ENCODE measurements at regions not wholly inside any gene's neighbourhood (a gene's known extent, or its start where the extent isn't known, plus 50 kb on each side); places are given as distances from the start of the nearest gene placed in this dataset.

DNA sequence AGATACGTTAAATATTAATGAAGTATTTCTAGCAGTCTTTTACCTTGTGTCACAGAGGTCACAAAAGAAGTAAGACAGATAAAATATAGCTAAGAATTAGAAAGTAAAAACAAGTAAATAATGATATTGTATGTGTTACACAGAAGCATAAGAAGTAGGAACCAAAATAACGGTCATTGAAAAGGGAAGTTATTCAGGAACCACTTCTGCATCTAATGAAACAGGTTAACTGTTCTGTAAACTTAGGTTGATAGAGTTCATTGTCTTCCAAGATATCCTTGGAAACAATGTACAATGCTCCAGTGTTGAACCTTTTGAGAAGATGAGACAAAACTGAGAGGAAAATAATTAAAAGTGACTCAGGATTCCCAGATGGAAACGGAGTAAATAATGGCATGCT lies 57.1 kb upstream of the CD302 start:
- Histone ChIP-seq H3K4me1 (peaks cover 0 to 11% (median 0%) of the 10 kb centered on the region in 12 donors), H3K27ac (no peak overlapping the region), H3K27me3 (no peaks in the 10 kb centered on the region), H3K36me3 (peaks cover 0 to 3% (median 0%) of the 10 kb centered on the region in 9 donors), H3K9me3 (no peaks in the 10 kb centered on the region), H3K4me3 (no peak overlapping the region)
- WGBS, 4 donors: 75 to 81% (median 81%) methylated on average over 3 of the region's 3 CpGs
- ATAC-seq (no peak), DNase-seq (no peak)
- no peak for TF ChIP-seq POLR2A (IDR thresholded peaks at IDR 0.05)
- TF ChIP-seq, protein P1, sequence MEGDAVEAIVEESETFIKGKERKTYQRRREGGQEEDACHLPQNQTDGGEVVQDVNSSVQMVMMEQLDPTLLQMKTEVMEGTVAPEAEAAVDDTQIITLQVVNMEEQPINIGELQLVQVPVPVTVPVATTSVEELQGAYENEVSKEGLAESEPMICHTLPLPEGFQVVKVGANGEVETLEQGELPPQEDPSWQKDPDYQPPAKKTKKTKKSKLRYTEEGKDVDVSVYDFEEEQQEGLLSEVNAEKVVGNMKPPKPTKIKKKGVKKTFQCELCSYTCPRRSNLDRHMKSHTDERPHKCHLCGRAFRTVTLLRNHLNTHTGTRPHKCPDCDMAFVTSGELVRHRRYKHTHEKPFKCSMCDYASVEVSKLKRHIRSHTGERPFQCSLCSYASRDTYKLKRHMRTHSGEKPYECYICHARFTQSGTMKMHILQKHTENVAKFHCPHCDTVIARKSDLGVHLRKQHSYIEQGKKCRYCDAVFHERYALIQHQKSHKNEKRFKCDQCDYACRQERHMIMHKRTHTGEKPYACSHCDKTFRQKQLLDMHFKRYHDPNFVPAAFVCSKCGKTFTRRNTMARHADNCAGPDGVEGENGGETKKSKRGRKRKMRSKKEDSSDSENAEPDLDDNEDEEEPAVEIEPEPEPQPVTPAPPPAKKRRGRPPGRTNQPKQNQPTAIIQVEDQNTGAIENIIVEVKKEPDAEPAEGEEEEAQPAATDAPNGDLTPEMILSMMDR (IDR thresholded peaks at IDR 0.05): no peak
- intact Hi-C loops (cut with DNase I): no loop called here

DNA sequence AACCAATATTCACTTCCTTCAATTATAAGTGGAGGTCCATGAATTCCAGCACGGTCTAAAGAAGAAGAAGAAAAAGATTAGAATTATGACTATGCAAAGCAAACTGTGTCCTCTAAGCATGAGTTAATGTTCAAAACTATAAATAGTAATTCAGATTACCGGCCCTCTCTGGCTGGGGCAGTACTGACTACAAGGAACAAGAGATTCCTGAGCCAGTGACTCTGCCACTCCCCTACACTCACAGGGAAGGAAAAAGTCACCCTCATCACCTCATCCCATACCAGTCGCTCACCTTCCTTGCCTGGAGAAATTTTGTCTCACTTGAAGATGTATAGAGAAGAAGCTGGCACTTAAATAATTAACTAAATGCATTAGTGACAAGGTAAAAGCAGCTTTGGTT lies 56.5 kb upstream of the CD302 start:
- Histone ChIP-seq H3K4me3 (no peak overlapping the region), H3K27me3 (no peaks in the 10 kb centered on the region), H3K9me3 (no peaks in the 10 kb centered on the region), H3K27ac (no peak overlapping the region), H3K4me1 (peaks cover 0 to 11% (median 0%) of the 10 kb centered on the region in 12 donors), H3K36me3 (peaks cover 0 to 3% (median 0%) of the 10 kb centered on the region in 9 donors)
- peak; percentile 84 to 92 (median 88) for ATAC-seq
- TF ChIP-seq POLR2A (IDR thresholded peaks at IDR 0.05): no peak
- TF ChIP-seq, protein P1 (IDR thresholded peaks at IDR 0.05): no peak
- intact Hi-C loops (cut with DNase I): no loop called here
- 40 to 49% (median 46%) methylated on average over 3 of the region's 3 CpGs for WGBS, 4 donors
- DNase-seq: peak in 2 of 5 donors; percentile 28 to 32

DNA sequence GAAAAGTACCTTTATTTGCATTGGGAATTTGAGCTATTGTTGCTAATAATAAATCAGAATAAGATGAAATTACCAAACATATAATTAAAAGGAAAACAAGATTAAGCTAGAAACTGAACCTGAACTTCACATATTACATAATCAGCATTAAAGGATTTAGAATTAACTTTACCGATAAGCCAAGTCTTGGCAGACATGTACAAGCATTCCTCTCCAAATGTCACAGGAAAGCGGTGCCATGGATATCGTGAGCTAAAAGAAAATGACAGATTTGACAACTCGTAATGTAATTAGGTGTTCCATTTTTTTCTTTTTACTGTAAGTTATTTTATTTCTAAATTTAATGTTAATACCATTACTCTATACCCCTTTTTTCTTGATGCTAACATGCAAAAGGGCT lies 55.1 kb upstream of the CD302 start:
- no peak for TF ChIP-seq POLR2A (IDR thresholded peaks at IDR 0.05)
- TF ChIP-seq, protein P1 (IDR thresholded peaks at IDR 0.05): no peak
- 53 to 62% (median 56%) methylated on average over 4 of the region's 4 CpGs for WGBS, 4 donors
- DNase-seq (no peak), ATAC-seq (no peak)
- Histone ChIP-seq H3K36me3 (peaks cover 0 to 3% (median 0%) of the 10 kb centered on the region in 9 donors), H3K9me3 (no peaks in the 10 kb centered on the region), H3K4me3 (no peak overlapping the region), H3K27ac (no peak overlapping the region), H3K27me3 (no peaks in the 10 kb centered on the region), H3K4me1 (peaks cover 0 to 11% (median 0%) of the 10 kb centered on the region in 12 donors)
- intact Hi-C loops (cut with DNase I): no loop called here

DNA sequence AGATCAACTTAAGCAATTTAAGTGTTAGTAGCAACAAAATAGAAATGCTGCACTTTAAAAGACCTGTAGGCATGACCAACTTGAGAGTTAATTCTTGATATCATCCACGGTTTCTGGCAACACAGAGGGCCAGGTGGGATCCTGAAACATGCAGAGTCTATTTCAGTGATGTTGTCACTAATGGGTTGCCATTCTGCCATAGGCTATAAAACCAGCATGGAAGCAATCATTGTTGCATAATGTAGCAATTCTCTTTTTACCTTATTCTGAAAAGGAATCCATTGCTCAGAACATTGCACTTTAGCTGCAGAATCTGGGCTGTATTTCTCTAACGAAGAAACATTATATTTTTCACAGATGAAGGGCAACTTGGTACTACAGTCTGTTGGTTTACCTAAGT lies 53.9 kb upstream of the CD302 start:
- TF ChIP-seq, protein P1 (IDR thresholded peaks at IDR 0.05): no peak
- no peak for TF ChIP-seq POLR2A (IDR thresholded peaks at IDR 0.05)
- no peak overlapping the region for H3K4me3 ChIP-seq
- 73 to 85% (median 78%) methylated on average over 2 of the region's 2 CpGs for WGBS, 4 donors
- ATAC-seq (no peak), DNase-seq (no peak)
- H3K27me3 ChIP-seq: no peaks in the 10 kb centered on the region
- intact Hi-C loops (cut with DNase I): no loop called here
- H3K4me1 ChIP-seq: peaks cover 0 to 11% (median 0%) of the 10 kb centered on the region in 12 donors
- no peak overlapping the region for H3K27ac ChIP-seq
- peaks cover 0 to 3% (median 0%) of the 10 kb centered on the region in 9 donors for H3K36me3 ChIP-seq
- H3K9me3 ChIP-seq: no peaks in the 10 kb centered on the region
